Middle frontal gyrus (tissue), 1 donor: ENCODE measurements at regions not wholly inside any gene's neighbourhood (a gene's known extent, or its start where the extent isn't known, plus 50 kb on each side); places are given as distances from the start of the nearest gene placed in this dataset.
"Not testable (repeated sequence)": the region's sequence is repeated elsewhere in the genome, so short reads cannot be mapped to it uniquely, and the experiment has no call there.

ENCODE experiments used
- DNase-seq: peaks from one replicate; pipeline ENCODE4 v3.0.0-alpha.2; 2015; ENCODE audit warnings: low spot score; ENCODE audit errors: extremely low spot score

- no peak for DNase-seq
Measured at GRCh38 chr10:21293518-21294356, 231.7 kb downstream of the SKIDA1 start.

GRCh38 chr10:21292763-21293517 lies 232.5 kb downstream of the SKIDA1 start:
- DNase-seq = no peak

- DNase-seq = no peak
Measured at GRCh38 chr10:21290499-21291160, 234.9 kb downstream of the SKIDA1 start.

GRCh38 chr10:21289961-21290360 lies 235.5 kb downstream of the SKIDA1 start:
- DNase-seq = no peak

- no peak for DNase-seq
Measured at GRCh38 chr10:21289271-21289670, 236.2 kb downstream of the SKIDA1 start.

- DNase-seq = no peak
Measured at GRCh38 chr10:21285742-21286331, 239.6 kb downstream of the SKIDA1 start.

- no peak for DNase-seq
Measured at GRCh38 chr10:21285207-21285606, 240.3 kb downstream of the SKIDA1 start.

GRCh38 chr10:21284301-21284700 lies 241.2 kb downstream of the SKIDA1 start:
- DNase-seq = no peak

- not testable (repeated sequence) for DNase-seq
Measured at GRCh38 chr10:21283053-21283452, 242.4 kb downstream of the SKIDA1 start.

GRCh38 chr10:21281765-21282484 lies 243.6 kb downstream of the SKIDA1 start:
- DNase-seq = no peak

- DNase-seq = no peak
Measured at GRCh38 chr10:21280971-21281572, 244.4 kb downstream of the SKIDA1 start.

GRCh38 chr10:21280037-21280436 lies 245.4 kb downstream of the SKIDA1 start:
- DNase-seq = no peak

GRCh38 chr10:21279217-21279575 lies 246.3 kb downstream of the SKIDA1 start:
- no peak for DNase-seq

GRCh38 chr10:21278491-21279216 lies 246.8 kb downstream of the SKIDA1 start:
- peak; percentile 50 for DNase-seq

GRCh38 chr10:21273400-21273968 lies 252.0 kb downstream of the SKIDA1 start:
- DNase-seq = no peak

GRCh38 chr10:21272643-21273399 lies 252.7 kb downstream of the SKIDA1 start:
- DNase-seq = no peak

GRCh38 chr10:21270976-21271375 lies 254.5 kb downstream of the SKIDA1 start:
- DNase-seq = no peak

GRCh38 chr10:21269289-21269688 lies 256.2 kb downstream of the SKIDA1 start:
- no peak for DNase-seq

- no peak for DNase-seq
Measured at GRCh38 chr10:21265622-21266021, 259.9 kb downstream of the SKIDA1 start.
